GM21526 (cell line): ENCODE measurements at regions not wholly inside any gene's neighbourhood (a gene's known extent, or its start where the extent isn't known, plus 50 kb on each side); places are given as distances from the start of the nearest gene placed in this dataset.

ENCODE experiments used
- ATAC-seq: cut with Tn5 transposase; IDR thresholded peaks from one replicate; pipeline ENCODE4 v1.9.1; 2021; ENCODE audit warnings: moderate library complexity; ENCODE audit not compliant: unreplicated experiment, low FRiP score

- no peak for ATAC-seq
Measured at GRCh38 chr2:153197402-153198386, 280.9 kb downstream of the RPRM start.

DNA sequence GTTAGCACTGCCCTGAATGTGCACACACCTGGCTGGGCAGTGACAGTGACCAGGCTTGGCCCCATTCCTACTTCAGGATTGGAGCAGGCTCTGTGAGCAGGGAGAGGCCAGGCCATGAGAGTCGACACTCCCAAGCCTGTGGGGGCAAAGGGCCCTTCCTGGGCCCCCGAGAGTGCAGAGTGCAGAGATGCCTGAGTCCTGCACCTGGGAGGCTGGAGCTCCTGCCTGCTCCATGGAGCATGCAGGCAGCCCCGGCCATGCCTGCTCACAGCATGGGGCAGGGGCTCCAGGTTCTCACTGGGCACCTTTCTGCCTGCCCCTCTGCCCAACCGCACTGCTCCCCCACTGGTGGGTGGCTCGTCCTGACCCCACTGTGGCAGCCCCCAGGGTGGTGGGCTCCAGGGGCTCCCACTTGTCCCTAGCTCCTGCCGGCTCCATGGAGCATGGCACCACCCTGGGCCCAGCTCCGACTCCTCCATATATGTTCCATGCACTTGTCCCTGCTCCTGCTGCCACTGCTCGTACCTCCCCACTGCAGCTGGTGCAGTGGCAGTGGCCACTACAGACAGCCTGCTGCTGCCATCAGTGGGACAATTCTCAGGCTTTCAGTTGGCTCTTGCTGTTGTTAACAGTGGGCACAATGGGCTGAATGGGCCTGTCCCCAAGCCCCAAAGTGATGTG, 282.0 kb downstream of the RPRM start:
- no peak for ATAC-seq

DNA sequence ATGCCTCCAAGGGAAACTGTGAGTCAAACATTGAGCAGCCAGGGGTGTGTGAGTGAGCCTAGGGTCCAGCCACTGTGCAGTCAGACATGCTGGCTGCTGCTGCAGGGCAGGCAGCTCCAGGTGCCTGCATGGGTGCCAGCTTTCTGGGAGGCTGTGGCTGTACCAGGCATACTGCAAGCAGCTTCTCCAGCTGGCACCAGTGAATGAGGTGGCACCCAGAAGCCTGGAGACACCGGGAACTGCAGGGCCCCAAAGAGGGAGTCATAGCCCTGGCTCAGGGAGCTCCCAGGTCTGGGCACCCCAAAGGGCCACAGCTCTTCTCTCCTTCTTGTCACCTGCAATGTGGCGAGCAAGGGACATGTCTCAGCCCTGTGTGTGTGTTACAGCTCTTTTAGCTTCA, 283.2 kb downstream of the RPRM start:
- no peak for ATAC-seq

- ATAC-seq = no peak
Measured at GRCh38 chr2:153189091-153189888, 289.3 kb downstream of the RPRM start.

GRCh38 chr2:153179808-153180207, 298.8 kb downstream of the RPRM start:
- no peak for ATAC-seq

- ATAC-seq = no peak
Measured at GRCh38 chr2:153169609-153170008, 309.0 kb downstream of the RPRM start.

GRCh38 chr2:153165021-153165420, 313.5 kb downstream of the RPRM start:
- no peak for ATAC-seq

- ATAC-seq = no peak
Measured at GRCh38 chr2:153163055-153163454, 315.5 kb downstream of the RPRM start.

- ATAC-seq = no peak
Measured at GRCh38 chr2:153156743-153157142, 321.8 kb downstream of the RPRM start.

DNA sequence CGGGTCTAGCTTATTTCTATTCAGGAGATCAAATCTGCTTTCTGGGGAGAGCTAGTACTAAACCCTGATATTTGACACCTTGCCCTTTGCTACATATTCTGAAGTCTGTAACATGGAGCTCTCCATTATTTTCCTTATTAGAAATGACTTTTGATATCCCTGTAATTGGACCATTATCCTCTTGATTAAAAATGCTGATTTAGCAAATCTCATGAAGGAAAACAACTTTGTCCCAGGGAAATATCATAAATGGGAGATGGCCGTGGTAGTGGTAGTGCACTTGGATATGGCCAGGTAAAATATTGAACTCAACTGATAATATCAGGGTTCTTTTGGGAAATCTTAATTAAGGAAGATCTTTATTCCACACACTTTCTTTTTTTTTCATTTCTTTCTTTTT, 326.5 kb downstream of the RPRM start:
- ATAC-seq = no peak

DNA sequence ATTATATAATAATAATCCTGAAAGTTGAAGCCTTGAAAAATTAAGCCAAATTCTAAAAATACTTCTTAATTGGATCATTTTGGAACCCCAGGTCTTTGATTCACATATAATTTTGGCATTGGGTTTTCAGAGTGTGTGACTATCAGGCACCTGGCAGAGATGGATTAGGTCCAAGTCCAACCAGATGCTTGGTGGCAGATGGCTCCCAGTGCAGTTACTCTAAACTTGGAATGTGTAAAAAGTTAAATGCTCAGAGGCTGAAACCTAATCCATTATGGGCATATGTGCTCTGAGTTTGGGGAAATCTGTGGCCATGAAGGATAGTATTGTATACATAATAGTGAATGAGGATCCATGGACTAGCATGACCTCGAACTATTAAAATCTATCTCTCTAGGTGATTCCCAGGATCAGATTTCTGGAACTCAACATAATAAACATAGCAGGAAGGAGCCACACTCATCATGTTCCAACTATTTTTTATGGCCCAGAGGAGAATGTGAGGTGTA, 333.0 kb downstream of the RPRM start:
- ATAC-seq = no peak

- no peak for ATAC-seq
Measured at GRCh38 chr2:153143540-153143939, 335.0 kb downstream of the RPRM start.

GRCh38 chr2:153140498-153140897, 338.1 kb downstream of the RPRM start:
- ATAC-seq = no peak

DNA sequence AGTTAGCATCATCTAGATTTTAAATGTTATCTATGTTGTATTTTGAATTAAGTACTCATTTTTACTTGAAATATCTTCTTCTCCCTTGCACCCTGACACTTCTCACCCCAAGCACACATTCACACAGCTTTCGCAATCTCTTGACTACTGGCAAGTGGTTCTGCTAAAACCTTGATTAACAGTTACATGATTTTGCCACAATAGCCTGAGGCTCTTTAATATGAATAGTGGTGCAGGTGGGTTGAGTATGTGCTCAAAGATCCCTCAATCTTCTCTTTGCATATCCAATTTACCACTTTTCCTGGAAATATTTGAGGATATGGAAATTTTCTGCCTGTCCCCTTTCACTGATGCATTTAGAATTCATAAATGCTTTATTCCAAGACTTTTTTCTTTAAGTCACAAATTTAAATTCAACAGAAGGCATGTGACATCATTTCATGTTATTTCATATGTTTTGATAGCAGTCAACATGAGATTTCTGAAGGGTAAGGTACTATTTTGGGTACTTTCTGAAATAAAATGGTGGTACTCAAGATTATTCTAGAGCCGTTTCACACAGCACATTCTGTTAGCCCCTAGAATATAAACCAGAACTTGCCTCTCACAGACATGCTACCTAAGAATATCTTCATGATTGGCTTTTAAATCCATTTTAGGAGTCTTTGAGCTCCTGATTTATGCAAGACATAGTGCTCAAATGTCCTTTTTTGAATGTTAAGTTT, 339.7 kb downstream of the RPRM start:
- ATAC-seq = no peak

GRCh38 chr2:153136216-153136615, 342.3 kb downstream of the RPRM start:
- no peak for ATAC-seq

- ATAC-seq = no peak
Measured at GRCh38 chr2:153134725-153135124, 343.8 kb downstream of the RPRM start.

- ATAC-seq = no peak
Measured at GRCh38 chr2:153133716-153134115, 344.8 kb downstream of the RPRM start.

GRCh38 chr2:153132418-153132817, 346.1 kb downstream of the RPRM start:
- ATAC-seq = no peak

DNA sequence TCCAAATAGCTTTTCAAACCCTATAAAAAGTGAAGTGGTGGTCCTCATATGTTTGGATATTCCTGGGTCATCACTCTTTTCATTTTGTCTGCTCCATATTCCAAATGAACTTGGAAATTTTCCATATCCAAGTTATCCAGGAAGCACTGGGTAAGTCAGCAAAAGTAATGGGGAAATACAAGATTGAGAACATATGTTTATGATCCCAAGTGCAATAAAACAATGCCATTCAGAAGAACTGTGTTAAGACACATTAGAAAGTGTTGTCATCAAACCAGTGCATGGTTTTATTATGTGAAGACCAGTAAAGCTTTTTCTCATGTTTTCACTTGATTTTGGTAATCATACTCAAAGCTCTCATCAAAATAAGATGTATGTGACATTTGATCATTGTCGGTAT, 363.4 kb downstream of the RPRM start:
- no peak for ATAC-seq

DNA sequence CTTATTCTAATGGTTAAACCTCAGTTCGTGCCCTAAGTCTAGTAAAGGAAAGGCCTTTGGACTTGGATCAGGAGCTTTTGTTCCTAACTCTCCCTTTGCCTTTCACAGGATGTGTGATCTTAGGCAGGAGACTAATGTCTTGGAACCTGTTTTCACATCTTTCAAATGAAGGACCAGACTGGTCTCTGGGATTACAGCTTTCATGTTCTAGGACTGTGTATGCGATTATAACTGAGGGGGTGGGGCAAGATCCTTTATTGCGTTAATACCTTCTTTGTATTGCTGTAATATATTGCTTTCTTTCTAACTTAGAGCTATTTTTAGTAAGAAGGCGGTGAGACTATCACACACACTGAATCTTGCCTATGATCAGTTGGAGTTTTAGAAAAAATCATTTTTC, 368.1 kb downstream of the RPRM start:
- ATAC-seq = no peak
